Activated CD4-positive, alpha-beta T cell treated with anti-CD3 and anti-CD28 coated beads for 36 hours (primary cell): ENCODE measurements at regions not wholly inside any gene's neighbourhood (a gene's known extent, or its start where the extent isn't known, plus 50 kb on each side); places are given as distances from the start of the nearest gene placed in this dataset.

Experiments used
- ATAC-seq: fragments of 200-7000 bp; cut with Tn5 transposase; one replicate; pipeline ENCODE4 v1.10.0; 2021; ENCODE audit warnings: mild to moderate bottlenecking, moderate library complexity
- CTCF ChIA-PET: fragments of 350-600 bp; sonication (Branson Sonifier 250); formaldehyde crosslinking; loops from one replicate; lab custom pipeline; 2021; ENCODE audit warnings: antibody characterized with exemption; lab: Charles Lee
- POLR2A ChIA-PET: fragments of 350-600 bp; sonication (Branson Sonifier 250); formaldehyde crosslinking; loops from one replicate; lab custom pipeline; 2021; ENCODE audit warnings: antibody characterized with exemption, inconsistent platforms; lab: Charles Lee
- DNase-seq: peaks from one replicate; pipeline ENCODE4 v3.0.0-alpha.2; 2020
- H3K27ac Mint-ChIP-seq: one replicate; pipeline ENCODE4 v1.8.0; 2021; ENCODE audit warnings: mixed read lengths
- H3K27me3 Mint-ChIP-seq: one replicate; pipeline ENCODE4 v1.8.0; 2021; ENCODE audit warnings: mixed read lengths
- H3K36me3 Mint-ChIP-seq: one replicate; pipeline ENCODE4 v1.8.0; 2021; ENCODE audit warnings: low read depth, mixed read lengths
- H3K4me1 Mint-ChIP-seq: one replicate; pipeline ENCODE4 v1.8.0; 2021; ENCODE audit warnings: mixed read lengths
- H3K4me3 Mint-ChIP-seq: one replicate; pipeline ENCODE4 v1.8.0; 2021; ENCODE audit warnings: mild to moderate bottlenecking, moderate library complexity, mixed read lengths
- H3K9me3 Mint-ChIP-seq: one replicate; pipeline ENCODE4 v1.8.0; 2021; ENCODE audit warnings: low read depth, mixed read lengths
- intact Hi-C, 2 experiments: fragments of 100-400 bp; cut with DNase I in 1 of 2; cut with micrococcal nuclease in 1 of 2; formaldehyde crosslinking; loops; one replicate each; pipeline versions ENCODE4 v1.14.2 to v1.15.1; 2022 to 2024; cut with DNase I, micrococcal nuclease

- intact Hi-C loops, result no loop called here
- Mint-ChIP-seq H3K9me3 (no peaks in the 10 kb centered on the region), H3K27ac (no peak overlapping the region), H3K4me1 (no peaks in the 10 kb centered on the region), H3K4me3 (no peak overlapping the region), H3K27me3 (peaks cover 17% of the 10 kb centered on the region), H3K36me3 (no peaks in the 10 kb centered on the region)
- ChIA-PET CTCF (interaction anchor here (0.7 kb wide), 1 partner anchor 17 kb away, joined by 3 read pairs; no protein-coding TSS in a partner anchor), POLR2A (no interaction called here)
- ATAC-seq, result no peak
- no peak for DNase-seq
Observed at GRCh38 chr5:38776149-38776896, 69.5 kb upstream of the OSMR start.

- ChIA-PET POLR2A (no interaction called here), CTCF (no interaction called here)
- H3K4me3 Mint-ChIP-seq, result no peak overlapping the region
- no peak overlapping the region for H3K27ac Mint-ChIP-seq
- intact Hi-C loops, result no loop called here
- DNase-seq (no peak), ATAC-seq (no peak)
- no peaks in the 10 kb centered on the region for H3K9me3 Mint-ChIP-seq
- no peaks in the 10 kb centered on the region for H3K4me1 Mint-ChIP-seq
- H3K36me3 Mint-ChIP-seq, result no peaks in the 10 kb centered on the region
- peaks cover 16% of the 10 kb centered on the region for H3K27me3 Mint-ChIP-seq
Observed at GRCh38 chr5:38777111-38777510, 68.7 kb upstream of the OSMR start.

GRCh38 chr5:38780316-38780715 is 65.5 kb upstream of the OSMR start:
- no peak for DNase-seq
- no peaks in the 10 kb centered on the region for H3K4me1 Mint-ChIP-seq
- ChIA-PET CTCF (no interaction called here), POLR2A (no interaction called here)
- H3K4me3 Mint-ChIP-seq, result no peak overlapping the region
- ATAC-seq, result no peak
- intact Hi-C loops, result no loop called here
- no peak overlapping the region for H3K27ac Mint-ChIP-seq
- H3K27me3 Mint-ChIP-seq, result peaks cover 6% of the 10 kb centered on the region
- H3K9me3 Mint-ChIP-seq, result no peaks in the 10 kb centered on the region
- H3K36me3 Mint-ChIP-seq, result no peaks in the 10 kb centered on the region

GRCh38 chr5:38780945-38781344 is 64.9 kb upstream of the OSMR start:
- H3K27me3 Mint-ChIP-seq, result peaks cover 4% of the 10 kb centered on the region
- H3K4me1 Mint-ChIP-seq, result no peaks in the 10 kb centered on the region
- no peaks in the 10 kb centered on the region for H3K9me3 Mint-ChIP-seq
- no peak overlapping the region for H3K4me3 Mint-ChIP-seq
- no peak for ATAC-seq
- no peaks in the 10 kb centered on the region for H3K36me3 Mint-ChIP-seq
- DNase-seq, result no peak
- H3K27ac Mint-ChIP-seq, result no peak overlapping the region
- POLR2A ChIA-PET, result no interaction called here
- CTCF ChIA-PET, result no interaction called here
- intact Hi-C loops, result no loop called here

- DNase-seq (no peak), ATAC-seq (no peak)
- ChIA-PET POLR2A (no interaction called here), CTCF (interaction anchor here (0.8 kb wide), 1 partner anchor 533 kb away, joined by 3 read pairs; no protein-coding TSS in a partner anchor)
- intact Hi-C loops, result no loop called here
- Mint-ChIP-seq H3K27me3 (peaks cover 2% of the 10 kb centered on the region), H3K4me1 (no peaks in the 10 kb centered on the region), H3K27ac (no peak overlapping the region), H3K4me3 (no peak overlapping the region), H3K36me3 (no peaks in the 10 kb centered on the region), H3K9me3 (no peaks in the 10 kb centered on the region)
Observed at GRCh38 chr5:38782180-38782835, 63.5 kb upstream of the OSMR start.

- intact Hi-C loops, result no loop called here
- ATAC-seq, result no peak
- ChIA-PET CTCF (interaction anchor here (1.1 kb wide), 1 partner anchor 26 kb away, joined by 5 read pairs; no protein-coding TSS in a partner anchor), POLR2A (no interaction called here)
- no peak overlapping the region for H3K27ac Mint-ChIP-seq
- H3K4me3 Mint-ChIP-seq, result no peak overlapping the region
- H3K9me3 Mint-ChIP-seq, result no peaks in the 10 kb centered on the region
- H3K27me3 Mint-ChIP-seq, result peaks cover 3% of the 10 kb centered on the region
- H3K4me1 Mint-ChIP-seq, result no peaks in the 10 kb centered on the region
- H3K36me3 Mint-ChIP-seq, result no peaks in the 10 kb centered on the region
- DNase-seq, result no peak
Observed at GRCh38 chr5:38783011-38783561, 62.7 kb upstream of the OSMR start.

- Mint-ChIP-seq H3K27ac (no peak overlapping the region), H3K9me3 (no peaks in the 10 kb centered on the region), H3K4me3 (no peak overlapping the region), H3K4me1 (no peaks in the 10 kb centered on the region), H3K27me3 (peaks cover 20% of the 10 kb centered on the region), H3K36me3 (no peaks in the 10 kb centered on the region)
- CTCF ChIA-PET, result no interaction called here
- intact Hi-C loops, result no loop called here
- POLR2A ChIA-PET, result no interaction called here
- ATAC-seq (no peak), DNase-seq (no peak)
Observed at GRCh38 chr5:38789134-38789533, 56.7 kb upstream of the OSMR start.

- POLR2A ChIA-PET, result no interaction called here
- peak; percentile 33 for ATAC-seq
- Mint-ChIP-seq H3K4me3 (no peak overlapping the region), H3K4me1 (no peaks in the 10 kb centered on the region), H3K36me3 (no peaks in the 10 kb centered on the region), H3K27me3 (peaks cover 20% of the 10 kb centered on the region), H3K9me3 (no peaks in the 10 kb centered on the region), H3K27ac (no peak overlapping the region)
- CTCF ChIA-PET, result no interaction called here
- intact Hi-C loops, result no loop called here
- no peak for DNase-seq
Observed at GRCh38 chr5:38789777-38790176, 56.0 kb upstream of the OSMR start.

- intact Hi-C loops, result no loop called here
- CTCF ChIA-PET, result no interaction called here
- H3K4me1 Mint-ChIP-seq, result no peaks in the 10 kb centered on the region
Observed at GRCh38 chr5:38790268-38790667, 55.5 kb upstream of the OSMR start.

GRCh38 chr5:38790891-38791290 is 54.9 kb upstream of the OSMR start:
- ATAC-seq (no peak), DNase-seq (no peak)
- Mint-ChIP-seq H3K36me3 (no peaks in the 10 kb centered on the region), H3K9me3 (no peaks in the 10 kb centered on the region), H3K4me1 (no peaks in the 10 kb centered on the region), H3K27me3 (peaks cover 22% of the 10 kb centered on the region), H3K4me3 (no peak overlapping the region), H3K27ac (no peak overlapping the region)
- CTCF ChIA-PET, result interaction anchor here (1.3 kb wide), 1 partner anchor 349 kb away, joined by 3 read pairs; no protein-coding TSS in a partner anchor
- POLR2A ChIA-PET, result interaction anchor here (0.6 kb wide), 1 partner anchor 279 kb away, joined by 3 read pairs; no protein-coding TSS in a partner anchor
- intact Hi-C loops, result no loop called here

More at GRCh38 chr5:38790268-38790667, 55.5 kb upstream of the OSMR start:
- Mint-ChIP-seq H3K27ac (no peak overlapping the region), H3K4me3 (no peak overlapping the region), H3K27me3 (peaks cover 22% of the 10 kb centered on the region), H3K36me3 (no peaks in the 10 kb centered on the region), H3K9me3 (no peaks in the 10 kb centered on the region)
- ATAC-seq, result no peak
- no peak for DNase-seq
- POLR2A ChIA-PET, result interaction anchor here (0.6 kb wide), 1 partner anchor 279 kb away, joined by 3 read pairs; no protein-coding TSS in a partner anchor

GRCh38 chr5:38793099-38793498 is 52.7 kb upstream of the OSMR start:
- intact Hi-C loops, result no loop called here
- Mint-ChIP-seq H3K36me3 (no peaks in the 10 kb centered on the region), H3K9me3 (no peaks in the 10 kb centered on the region), H3K27me3 (peaks cover 22% of the 10 kb centered on the region), H3K27ac (no peak overlapping the region), H3K4me1 (peaks cover 5% of the 10 kb centered on the region), H3K4me3 (no peak overlapping the region)
- DNase-seq, result no peak
- ChIA-PET POLR2A (no interaction called here), CTCF (interaction anchor here (0.6 kb wide), 1 partner anchor 9 kb away, joined by 3 read pairs; no protein-coding TSS in a partner anchor)
- ATAC-seq, result no peak
